ENCODE measurements at regions not wholly inside any gene's neighbourhood (a gene's known extent, or its start where the extent isn't known, plus 50 kb on each side); places are given as distances from the start of the nearest gene placed in this dataset.

DNA sequence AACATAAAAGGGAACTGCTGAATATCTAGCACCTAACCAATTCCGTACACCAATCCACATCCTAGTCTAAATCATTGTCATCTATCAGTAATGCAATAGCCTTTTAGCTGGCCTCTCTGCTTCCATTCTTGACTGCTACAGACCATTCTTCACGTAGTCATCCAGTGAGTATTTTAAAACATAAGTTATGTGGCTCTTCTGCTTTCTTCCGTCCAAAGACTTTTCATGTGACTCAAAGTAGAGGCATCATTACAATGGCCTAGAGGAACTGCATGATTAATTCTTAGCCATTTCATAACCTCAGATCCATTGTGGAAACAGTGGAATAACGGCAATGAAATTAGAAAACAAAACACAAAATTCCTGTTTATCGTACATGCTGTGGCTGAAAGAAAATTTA, 88.9 kb upstream of the CBLB start:
- TF ChIP-seq POLR2A (IDR thresholded peaks at IDR 0.05) (no peak), CTCF (IDR thresholded peaks at IDR 0.05) (no peak)

Data from uterus (tissue), 2 donors.